Fibroblast of pulmonary artery (primary cell): ENCODE measurements at regions not wholly inside any gene's neighbourhood (a gene's known extent, or its start where the extent isn't known, plus 50 kb on each side); places are given as distances from the start of the nearest gene placed in this dataset.

Experiments
- DNase-seq: peaks from one replicate; pipeline ENCODE4 v3.0.0-alpha.2; 2010; ENCODE audit warnings: low read depth
- H3K4me3 ChIP-seq: replicated peaks from 2 replicates; pipeline ENCODE4 v1.5.1; 2011; ENCODE audit warnings: low read depth, mild to moderate bottlenecking, control low read depth, low read length, moderate library complexity
- CTCF ChIP-seq: IDR thresholded peaks from 2 replicates; pipeline ENCODE4 v1.5.1; 2011; ENCODE audit warnings: mild to moderate bottlenecking, control low read depth, low read length, inconsistent platforms; ENCODE audit errors: missing control alignments

- no peak for DNase-seq
- H3K4me3 ChIP-seq: no peak overlapping the region
- no peak for TF ChIP-seq CTCF
These were observed 182.3 kb upstream of the BCL6 start for GRCh38 chr3:187927565-187927964.

GRCh38 chr3:187929112-187929816 is 184.0 kb upstream of the BCL6 start:
- H3K4me3 ChIP-seq: no peak overlapping the region
- DNase-seq: no peak
- no peak for TF ChIP-seq CTCF

GRCh38 chr3:187930021-187930420 is 184.8 kb upstream of the BCL6 start:
- H3K4me3 ChIP-seq: no peak overlapping the region
- TF ChIP-seq CTCF: no peak
- no peak for DNase-seq

- H3K4me3 ChIP-seq: no peak overlapping the region
- TF ChIP-seq CTCF: no peak
- peak; percentile 6 for DNase-seq
These were observed 185.8 kb upstream of the BCL6 start for GRCh38 chr3:187931101-187931500.

GRCh38 chr3:187931770-187932278 is 186.6 kb upstream of the BCL6 start:
- no peak for DNase-seq
- no peak for TF ChIP-seq CTCF
- no peak overlapping the region for H3K4me3 ChIP-seq

GRCh38 chr3:187932530-187932929 is 187.3 kb upstream of the BCL6 start:
- no peak for TF ChIP-seq CTCF
- no peak overlapping the region for H3K4me3 ChIP-seq
- DNase-seq: no peak

GRCh38 chr3:187935623-187936156 is 190.4 kb upstream of the BCL6 start:
- no peak for DNase-seq
- no peak for TF ChIP-seq CTCF
- H3K4me3 ChIP-seq: no peak overlapping the region
